ENCODE measurements at regions not wholly inside any gene's neighbourhood (a gene's known extent, or its start where the extent isn't known, plus 50 kb on each side); places are given as distances from the start of the nearest gene placed in this dataset.

DNA sequence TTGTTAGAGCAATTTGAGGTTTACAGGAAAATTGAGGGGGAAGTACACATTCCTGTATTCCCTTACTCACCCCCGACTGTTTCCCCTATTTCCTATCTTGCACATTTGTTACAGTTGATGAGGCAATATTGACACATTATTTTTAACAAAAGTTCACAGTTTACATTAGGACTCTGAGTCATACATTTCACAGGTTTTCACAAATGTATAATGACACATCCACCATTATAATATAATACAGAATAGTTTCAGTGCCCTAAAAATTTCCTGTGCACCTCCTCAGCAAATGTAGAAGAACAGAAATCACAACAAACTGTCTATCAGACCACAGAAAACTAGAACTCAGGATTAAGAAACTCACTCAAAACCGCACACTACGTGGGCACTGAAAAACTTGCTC, 160.6 kb upstream of the RMP24 start:
- TF ChIP-seq, protein P1, sequence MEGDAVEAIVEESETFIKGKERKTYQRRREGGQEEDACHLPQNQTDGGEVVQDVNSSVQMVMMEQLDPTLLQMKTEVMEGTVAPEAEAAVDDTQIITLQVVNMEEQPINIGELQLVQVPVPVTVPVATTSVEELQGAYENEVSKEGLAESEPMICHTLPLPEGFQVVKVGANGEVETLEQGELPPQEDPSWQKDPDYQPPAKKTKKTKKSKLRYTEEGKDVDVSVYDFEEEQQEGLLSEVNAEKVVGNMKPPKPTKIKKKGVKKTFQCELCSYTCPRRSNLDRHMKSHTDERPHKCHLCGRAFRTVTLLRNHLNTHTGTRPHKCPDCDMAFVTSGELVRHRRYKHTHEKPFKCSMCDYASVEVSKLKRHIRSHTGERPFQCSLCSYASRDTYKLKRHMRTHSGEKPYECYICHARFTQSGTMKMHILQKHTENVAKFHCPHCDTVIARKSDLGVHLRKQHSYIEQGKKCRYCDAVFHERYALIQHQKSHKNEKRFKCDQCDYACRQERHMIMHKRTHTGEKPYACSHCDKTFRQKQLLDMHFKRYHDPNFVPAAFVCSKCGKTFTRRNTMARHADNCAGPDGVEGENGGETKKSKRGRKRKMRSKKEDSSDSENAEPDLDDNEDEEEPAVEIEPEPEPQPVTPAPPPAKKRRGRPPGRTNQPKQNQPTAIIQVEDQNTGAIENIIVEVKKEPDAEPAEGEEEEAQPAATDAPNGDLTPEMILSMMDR (IDR thresholded peaks at IDR 0.05) = no peak
- no peak for TF ChIP-seq POLR2AphosphoS5 (IDR thresholded peaks at IDR 0.05; ENCODE audit: insufficient read depth in 1 of 2, low read depth in 1 of 2)

All from vagina (tissue), 2 donors.